Calu3 (cell line): ENCODE measurements at regions not wholly inside any gene's neighbourhood (a gene's known extent, or its start where the extent isn't known, plus 50 kb on each side); places are given as distances from the start of the nearest gene placed in this dataset.

ENCODE experiments used
- BruUV-seq: library from RNA; stranded (reverse); fragments of 400-500 nt; replicated peaks from 2 replicates; lab custom pipeline; 2021; lab: Mats Ljungman, UMichigan
- CTCF ChIA-PET: fragments of 300-600 bp; sonication (Branson Sonifier 250); formaldehyde crosslinking; loops from one replicate; lab custom pipeline; 2022; ENCODE audit warnings: antibody characterized with exemption; lab: Charles Lee
- DNase-seq: peaks from one replicate; pipeline ENCODE4 v3.0.0; 2022
- H3K27ac Mint-ChIP-seq: one replicate; pipeline ENCODE4 v1.8.0; 2022; ENCODE audit warnings: mixed read lengths; ENCODE audit not compliant: unreplicated experiment
- H3K27me3 Mint-ChIP-seq: one replicate; pipeline ENCODE4 v1.8.0; 2022; ENCODE audit warnings: mixed read lengths; ENCODE audit not compliant: unreplicated experiment
- H3K36me3 Mint-ChIP-seq: one replicate; pipeline ENCODE4 v1.8.0; 2022; ENCODE audit warnings: mild to moderate bottlenecking, moderate library complexity, mixed read lengths; ENCODE audit not compliant: insufficient read depth, unreplicated experiment
- H3K4me1 Mint-ChIP-seq: one replicate; pipeline ENCODE4 v1.8.0; 2022; ENCODE audit warnings: mild to moderate bottlenecking, low read depth, mixed read lengths; ENCODE audit not compliant: unreplicated experiment
- H3K4me3 Mint-ChIP-seq: one replicate; pipeline ENCODE4 v1.8.0; 2022; ENCODE audit warnings: mild to moderate bottlenecking, low read depth, moderate library complexity, mixed read lengths; ENCODE audit not compliant: unreplicated experiment
- H3K9me3 Mint-ChIP-seq: one replicate; pipeline ENCODE4 v1.8.0; 2022; ENCODE audit warnings: low read depth, mixed read lengths; ENCODE audit not compliant: unreplicated experiment
- CTCF ChIP-seq: fragments of 200-600 bp; IDR thresholded peaks from one replicate; pipeline ENCODE4 v1.8.0; 2022; ENCODE audit warnings: antibody characterized with exemption; ENCODE audit not compliant: unreplicated experiment
- intact Hi-C: fragments of 100-400 bp; cut with micrococcal nuclease; formaldehyde crosslinking; loops from one replicate; pipeline ENCODE4 v1.10.0; 2022; ENCODE audit not compliant: unreplicated experiment

DNA sequence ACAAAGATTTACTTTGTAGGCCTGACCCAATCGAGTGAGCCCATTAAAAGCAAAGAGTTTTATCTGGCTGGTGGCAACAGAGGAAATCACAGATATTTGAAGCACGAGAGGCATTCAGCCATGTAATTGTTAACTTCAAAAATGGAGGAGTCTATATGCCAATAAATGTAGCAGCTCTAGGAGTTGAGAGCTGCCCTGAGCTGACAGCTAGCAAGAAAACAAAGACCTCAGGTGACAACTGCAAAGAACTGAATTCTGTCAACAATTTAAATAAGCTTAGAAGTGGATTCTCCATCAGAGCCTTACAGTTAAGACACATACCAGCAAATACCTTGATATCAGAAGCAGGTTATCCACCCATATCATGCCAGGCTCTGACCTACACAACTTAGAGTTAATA lies 463.1 kb upstream of the NEGR1 start:
- intact Hi-C loops = no loop called here
- peaks cover 9% of the 10 kb centered on the region for H3K9me3 Mint-ChIP-seq
- BruUV-seq = no TSS peak
- CTCF ChIA-PET = no interaction called here
- TF ChIP-seq CTCF = no peak
- H3K4me1 Mint-ChIP-seq = no peaks in the 10 kb centered on the region
- H3K27me3 Mint-ChIP-seq = no peaks in the 10 kb centered on the region
- H3K36me3 Mint-ChIP-seq = no peaks in the 10 kb centered on the region
- no peak for DNase-seq
- no peak overlapping the region for H3K27ac Mint-ChIP-seq
- H3K4me3 Mint-ChIP-seq = no peak overlapping the region

GRCh38 chr1:72734415-72734814 lies 452.1 kb upstream of the NEGR1 start:
- Mint-ChIP-seq H3K27ac (no peak overlapping the region), H3K9me3 (peaks cover 21% of the 10 kb centered on the region), H3K4me1 (no peaks in the 10 kb centered on the region), H3K36me3 (no peaks in the 10 kb centered on the region), H3K27me3 (no peaks in the 10 kb centered on the region), H3K4me3 (no peak overlapping the region)
- no TSS peak for BruUV-seq
- intact Hi-C loops = no loop called here
- no peak for DNase-seq
- TF ChIP-seq CTCF = no peak
- CTCF ChIA-PET = no interaction called here

DNA sequence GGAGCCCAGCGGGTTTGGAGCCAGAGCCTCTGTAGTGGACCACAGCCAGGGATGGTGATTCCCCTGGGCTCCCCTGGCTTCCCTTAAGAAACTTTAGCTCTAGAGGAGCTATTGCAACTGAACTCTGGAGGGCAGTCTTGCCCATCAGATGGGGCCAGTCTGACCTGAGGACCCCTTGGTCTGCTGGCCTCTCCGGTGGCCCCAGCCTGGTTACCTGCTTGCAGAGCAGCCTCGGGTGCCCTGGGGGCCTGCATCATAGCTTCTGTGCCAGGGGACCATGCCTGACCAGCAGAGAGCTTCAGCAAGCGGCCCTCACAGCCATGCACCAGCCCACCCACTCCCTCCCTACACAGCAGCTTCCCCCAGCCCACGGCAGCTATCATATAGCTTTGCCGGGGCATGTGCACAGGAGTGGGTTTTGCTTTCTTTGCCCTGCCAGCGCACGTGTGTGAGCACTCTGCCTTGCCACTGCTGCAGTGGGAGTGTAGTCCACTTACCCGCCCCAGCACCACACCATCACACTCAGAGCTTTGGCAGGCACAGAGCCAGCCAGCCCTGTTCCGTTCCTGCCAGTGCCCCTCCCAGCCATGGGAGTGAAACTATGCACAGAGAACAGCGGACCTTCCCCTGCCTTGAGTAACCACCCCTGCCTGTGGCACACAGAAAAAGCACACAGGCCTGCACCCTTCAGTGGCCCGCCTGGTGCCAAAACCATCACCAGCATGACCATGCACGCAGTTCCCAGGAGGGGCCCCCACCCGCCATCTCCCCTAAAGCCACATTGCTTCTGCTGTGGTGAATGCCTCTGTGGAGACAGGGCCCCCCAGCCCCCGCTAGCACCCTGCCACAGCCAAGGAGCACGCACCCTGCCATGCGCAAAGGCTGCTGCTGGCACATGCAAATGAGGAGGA lies 442.9 kb upstream of the NEGR1 start:
- BruUV-seq = no TSS peak
- no peak overlapping the region for H3K4me3 Mint-ChIP-seq
- no peak for TF ChIP-seq CTCF
- H3K27me3 Mint-ChIP-seq = no peaks in the 10 kb centered on the region
- peaks cover 11% of the 10 kb centered on the region for H3K9me3 Mint-ChIP-seq
- CTCF ChIA-PET = no interaction called here
- no peaks in the 10 kb centered on the region for H3K4me1 Mint-ChIP-seq
- H3K27ac Mint-ChIP-seq = no peak overlapping the region
- H3K36me3 Mint-ChIP-seq = no peaks in the 10 kb centered on the region
- no peak for DNase-seq
- intact Hi-C loops = no loop called here

GRCh38 chr1:72705921-72706320 lies 423.6 kb upstream of the NEGR1 start:
- TF ChIP-seq CTCF = no peak
- peaks cover 18% of the 10 kb centered on the region for H3K9me3 Mint-ChIP-seq
- no peaks in the 10 kb centered on the region for H3K36me3 Mint-ChIP-seq
- CTCF ChIA-PET = no interaction called here
- no TSS peak for BruUV-seq
- DNase-seq = no peak
- no peaks in the 10 kb centered on the region for H3K4me1 Mint-ChIP-seq
- H3K27ac Mint-ChIP-seq = no peak overlapping the region
- H3K4me3 Mint-ChIP-seq = no peak overlapping the region
- intact Hi-C loops = no loop called here
- no peaks in the 10 kb centered on the region for H3K27me3 Mint-ChIP-seq
